HG03135 (cell line): ENCODE measurements at regions not wholly inside any gene's neighbourhood (a gene's known extent, or its start where the extent isn't known, plus 50 kb on each side); places are given as distances from the start of the nearest gene placed in this dataset.
"Not testable (repeated sequence)": the region's sequence is repeated elsewhere in the genome, so short reads cannot be mapped to it uniquely, and the experiment has no call there.

ENCODE experiments used
- ATAC-seq: cut with Tn5 transposase; IDR thresholded peaks from one replicate; pipeline ENCODE4 v1.9.1; 2021; ENCODE audit warnings: mild to moderate bottlenecking, moderate library complexity; ENCODE audit not compliant: unreplicated experiment

GRCh38 chr5:17034992-17035391 lies 98.9 kb upstream of the MYO10 start:
- not testable (repeated sequence) for ATAC-seq

GRCh38 chr5:17037751-17038150 lies 101.7 kb upstream of the MYO10 start:
- no peak for ATAC-seq

- no peak for ATAC-seq
Measured at GRCh38 chr5:17039170-17039569, 103.1 kb upstream of the MYO10 start.

- no peak for ATAC-seq
Measured at GRCh38 chr5:17042041-17042440, 106.0 kb upstream of the MYO10 start.

GRCh38 chr5:17046320-17046719 lies 110.2 kb upstream of the MYO10 start:
- ATAC-seq = no peak

- ATAC-seq = no peak
Measured at GRCh38 chr5:17050236-17050635, 114.1 kb upstream of the MYO10 start.

GRCh38 chr5:17054911-17055310 lies 118.8 kb upstream of the MYO10 start:
- no peak for ATAC-seq

GRCh38 chr5:17056141-17056631 lies 120.1 kb upstream of the MYO10 start:
- ATAC-seq = no peak

GRCh38 chr5:17058438-17058837 lies 122.3 kb upstream of the MYO10 start:
- ATAC-seq = no peak

- ATAC-seq = no peak
Measured at GRCh38 chr5:17061973-17062470, 125.9 kb upstream of the MYO10 start.

GRCh38 chr5:17062741-17063140 lies 126.7 kb upstream of the MYO10 start:
- ATAC-seq = not testable (repeated sequence)

GRCh38 chr5:17064241-17064640 lies 128.2 kb upstream of the MYO10 start:
- ATAC-seq = no peak

- ATAC-seq = no peak
Measured at GRCh38 chr5:17065458-17065857, 129.4 kb upstream of the MYO10 start.

GRCh38 chr5:17066026-17066425 lies 129.9 kb upstream of the MYO10 start:
- not testable (repeated sequence) for ATAC-seq

GRCh38 chr5:17067657-17068392 lies 131.7 kb upstream of the MYO10 start:
- ATAC-seq = no peak

GRCh38 chr5:17069995-17070511 lies 134.0 kb upstream of the MYO10 start:
- no peak for ATAC-seq

- no peak for ATAC-seq
Measured at GRCh38 chr5:17070647-17071046, 134.6 kb upstream of the MYO10 start.

- no peak for ATAC-seq
Measured at GRCh38 chr5:17075236-17075635, 139.1 kb upstream of the MYO10 start.

GRCh38 chr5:17076272-17076671 lies 140.2 kb upstream of the MYO10 start:
- no peak for ATAC-seq

GRCh38 chr5:17077440-17078233 lies 139.8 kb upstream of the BASP1 start:
- ATAC-seq = no peak

- ATAC-seq = no peak
Measured at GRCh38 chr5:17079562-17079961, 137.9 kb upstream of the BASP1 start.

GRCh38 chr5:17080361-17080760 lies 137.1 kb upstream of the BASP1 start:
- no peak for ATAC-seq
